ENCODE measurements at regions not wholly inside any gene's neighbourhood (a gene's known extent, or its start where the extent isn't known, plus 50 kb on each side); places are given as distances from the start of the nearest gene placed in this dataset.
"Not testable (repeated sequence)": the region's sequence is repeated elsewhere in the genome, so short reads cannot be mapped to it uniquely, and the experiment has no call there.

- Histone ChIP-seq H3K27me3 (ENCODE audit: control insufficient read depth in 5 of 5, insufficient read depth in 4 of 5, low read length in 5 of 5) (no peaks in the 10 kb centered on the region), H3K9ac (ENCODE audit: low read length in 5 of 5) (no peak overlapping the region), H3K4me1 (ENCODE audit: control insufficient read depth in 5 of 5, insufficient read depth in 5 of 5, low read length in 5 of 5) (no peaks in the 10 kb centered on the region), H3K4me3 (ENCODE audit: low read depth in 1 of 5, low read length in 5 of 5) (no peak overlapping the region), H3K36me3 (ENCODE audit: control insufficient read depth in 5 of 5, insufficient read depth in 5 of 5, low read length in 5 of 5) (no peaks in the 10 kb centered on the region), H3K9me3 (ENCODE audit: control insufficient read depth in 5 of 5, low read length in 5 of 5) (peaks cover 0 to 23% (median 14%) of the 10 kb centered on the region in 5 donors), H3K27ac (ENCODE audit: low read depth, low read length) (no peak overlapping the region)
These were observed 1511.9 kb downstream of the REEP3 start for GRCh38 chr10:65032867-65033769.

GRCh38 chr10:65033957-65034356 is 1512.8 kb downstream of the REEP3 start:
- H3K27me3 ChIP-seq (ENCODE audit: control insufficient read depth in 5 of 5, insufficient read depth in 4 of 5, low read length in 5 of 5) = no peaks in the 10 kb centered on the region
- no peaks in the 10 kb centered on the region for H3K4me1 ChIP-seq (ENCODE audit: control insufficient read depth in 5 of 5, insufficient read depth in 5 of 5, low read length in 5 of 5)
- no peak overlapping the region for H3K9ac ChIP-seq (ENCODE audit: low read length in 5 of 5)
- H3K27ac ChIP-seq (ENCODE audit: low read depth, low read length) = no peak overlapping the region
- peaks cover 0 to 23% (median 14%) of the 10 kb centered on the region in 5 donors for H3K9me3 ChIP-seq (ENCODE audit: control insufficient read depth in 5 of 5, low read length in 5 of 5)
- H3K36me3 ChIP-seq (ENCODE audit: control insufficient read depth in 5 of 5, insufficient read depth in 5 of 5, low read length in 5 of 5) = no peaks in the 10 kb centered on the region
- H3K4me3 ChIP-seq (ENCODE audit: low read depth in 1 of 5, low read length in 5 of 5) = peak overlapping the region in 1 of 5 donors; percentile 11

- Histone ChIP-seq H3K27ac (ENCODE audit: low read depth, low read length) (no peak overlapping the region), H3K9ac (ENCODE audit: low read length in 5 of 5) (no peak overlapping the region), H3K4me3 (ENCODE audit: low read depth in 1 of 5, low read length in 5 of 5) (no peak overlapping the region), H3K4me1 (ENCODE audit: control insufficient read depth in 5 of 5, insufficient read depth in 5 of 5, low read length in 5 of 5) (no peaks in the 10 kb centered on the region), H3K36me3 (ENCODE audit: control insufficient read depth in 5 of 5, insufficient read depth in 5 of 5, low read length in 5 of 5) (no peaks in the 10 kb centered on the region), H3K27me3 (ENCODE audit: control insufficient read depth in 5 of 5, insufficient read depth in 4 of 5, low read length in 5 of 5) (no peaks in the 10 kb centered on the region), H3K9me3 (ENCODE audit: control insufficient read depth in 5 of 5, low read length in 5 of 5) (no peaks in the 10 kb centered on the region)
These were observed 1519.6 kb downstream of the REEP3 start for GRCh38 chr10:65040796-65041195.

- H3K4me1 ChIP-seq (ENCODE audit: control insufficient read depth in 5 of 5, insufficient read depth in 5 of 5, low read length in 5 of 5) = no peaks in the 10 kb centered on the region
- no peaks in the 10 kb centered on the region for H3K36me3 ChIP-seq (ENCODE audit: control insufficient read depth in 5 of 5, insufficient read depth in 5 of 5, low read length in 5 of 5)
- no peak overlapping the region for H3K9ac ChIP-seq (ENCODE audit: low read length in 5 of 5)
- H3K4me3 ChIP-seq (ENCODE audit: low read depth in 1 of 5, low read length in 5 of 5) = no peak overlapping the region
- no peaks in the 10 kb centered on the region for H3K9me3 ChIP-seq (ENCODE audit: control insufficient read depth in 5 of 5, low read length in 5 of 5)
- no peaks in the 10 kb centered on the region for H3K27me3 ChIP-seq (ENCODE audit: control insufficient read depth in 5 of 5, insufficient read depth in 4 of 5, low read length in 5 of 5)
- no peak overlapping the region for H3K27ac ChIP-seq (ENCODE audit: low read depth, low read length)
These were observed 1520.1 kb downstream of the REEP3 start for GRCh38 chr10:65041307-65041706.

- Histone ChIP-seq H3K9me3 (ENCODE audit: control insufficient read depth in 5 of 5, low read length in 5 of 5) (no peaks in the 10 kb centered on the region), H3K36me3 (ENCODE audit: control insufficient read depth in 5 of 5, insufficient read depth in 5 of 5, low read length in 5 of 5) (no peaks in the 10 kb centered on the region), H3K4me3 (ENCODE audit: low read depth in 1 of 5, low read length in 5 of 5) (no peak overlapping the region), H3K4me1 (ENCODE audit: control insufficient read depth in 5 of 5, insufficient read depth in 5 of 5, low read length in 5 of 5) (no peaks in the 10 kb centered on the region), H3K9ac (ENCODE audit: low read length in 5 of 5) (no peak overlapping the region), H3K27me3 (ENCODE audit: control insufficient read depth in 5 of 5, insufficient read depth in 4 of 5, low read length in 5 of 5) (no peaks in the 10 kb centered on the region), H3K27ac (ENCODE audit: low read depth, low read length) (no peak overlapping the region)
These were observed 1521.3 kb downstream of the REEP3 start for GRCh38 chr10:65042496-65042895.

GRCh38 chr10:65046831-65047230 is 1525.6 kb downstream of the REEP3 start:
- no peak overlapping the region for H3K4me3 ChIP-seq (ENCODE audit: low read depth in 1 of 5, low read length in 5 of 5)
- no peaks in the 10 kb centered on the region for H3K36me3 ChIP-seq (ENCODE audit: control insufficient read depth in 5 of 5, insufficient read depth in 5 of 5, low read length in 5 of 5)
- no peak overlapping the region for H3K27ac ChIP-seq (ENCODE audit: low read depth, low read length)
- H3K27me3 ChIP-seq (ENCODE audit: control insufficient read depth in 5 of 5, insufficient read depth in 4 of 5, low read length in 5 of 5) = no peaks in the 10 kb centered on the region
- H3K4me1 ChIP-seq (ENCODE audit: control insufficient read depth in 5 of 5, insufficient read depth in 5 of 5, low read length in 5 of 5) = no peaks in the 10 kb centered on the region
- H3K9me3 ChIP-seq (ENCODE audit: control insufficient read depth in 5 of 5, low read length in 5 of 5) = no peaks in the 10 kb centered on the region
- no peak overlapping the region for H3K9ac ChIP-seq (ENCODE audit: low read length in 5 of 5)

GRCh38 chr10:65052111-65052510 is 1530.9 kb downstream of the REEP3 start:
- H3K36me3 ChIP-seq (ENCODE audit: control insufficient read depth in 5 of 5, insufficient read depth in 5 of 5, low read length in 5 of 5); H3K9me3 ChIP-seq (ENCODE audit: control insufficient read depth in 5 of 5, low read length in 5 of 5); H3K4me1 ChIP-seq (ENCODE audit: control insufficient read depth in 5 of 5, insufficient read depth in 5 of 5, low read length in 5 of 5); H3K9ac ChIP-seq (ENCODE audit: low read length in 5 of 5); H3K27ac ChIP-seq (ENCODE audit: low read depth, low read length); H3K27me3 ChIP-seq (ENCODE audit: control insufficient read depth in 5 of 5, insufficient read depth in 4 of 5, low read length in 5 of 5); H3K4me3 ChIP-seq (ENCODE audit: low read depth in 1 of 5, low read length in 5 of 5): not testable (repeated sequence)

GRCh38 chr10:65053397-65053796 is 1532.2 kb downstream of the REEP3 start:
- not testable (repeated sequence) for H3K36me3 ChIP-seq (ENCODE audit: control insufficient read depth in 5 of 5, insufficient read depth in 5 of 5, low read length in 5 of 5); H3K4me1 ChIP-seq (ENCODE audit: control insufficient read depth in 5 of 5, insufficient read depth in 5 of 5, low read length in 5 of 5); H3K9ac ChIP-seq (ENCODE audit: low read length in 5 of 5); H3K9me3 ChIP-seq (ENCODE audit: control insufficient read depth in 5 of 5, low read length in 5 of 5); H3K27ac ChIP-seq (ENCODE audit: low read depth, low read length); H3K4me3 ChIP-seq (ENCODE audit: low read depth in 1 of 5, low read length in 5 of 5); H3K27me3 ChIP-seq (ENCODE audit: control insufficient read depth in 5 of 5, insufficient read depth in 4 of 5, low read length in 5 of 5)

GRCh38 chr10:65053831-65054351 is 1532.7 kb downstream of the REEP3 start:
- H3K27ac ChIP-seq (ENCODE audit: low read depth, low read length); H3K9ac ChIP-seq (ENCODE audit: low read length in 5 of 5); H3K4me3 ChIP-seq (ENCODE audit: low read depth in 1 of 5, low read length in 5 of 5); H3K9me3 ChIP-seq (ENCODE audit: control insufficient read depth in 5 of 5, low read length in 5 of 5); H3K4me1 ChIP-seq (ENCODE audit: control insufficient read depth in 5 of 5, insufficient read depth in 5 of 5, low read length in 5 of 5); H3K27me3 ChIP-seq (ENCODE audit: control insufficient read depth in 5 of 5, insufficient read depth in 4 of 5, low read length in 5 of 5); H3K36me3 ChIP-seq (ENCODE audit: control insufficient read depth in 5 of 5, insufficient read depth in 5 of 5, low read length in 5 of 5): not testable (repeated sequence)

- not testable (repeated sequence) for H3K36me3 ChIP-seq (ENCODE audit: control insufficient read depth in 5 of 5, insufficient read depth in 5 of 5, low read length in 5 of 5); H3K27ac ChIP-seq (ENCODE audit: low read depth, low read length); H3K4me3 ChIP-seq (ENCODE audit: low read depth in 1 of 5, low read length in 5 of 5); H3K9me3 ChIP-seq (ENCODE audit: control insufficient read depth in 5 of 5, low read length in 5 of 5); H3K9ac ChIP-seq (ENCODE audit: low read length in 5 of 5); H3K4me1 ChIP-seq (ENCODE audit: control insufficient read depth in 5 of 5, insufficient read depth in 5 of 5, low read length in 5 of 5); H3K27me3 ChIP-seq (ENCODE audit: control insufficient read depth in 5 of 5, insufficient read depth in 4 of 5, low read length in 5 of 5)
These were observed 1533.5 kb downstream of the REEP3 start for GRCh38 chr10:65054701-65055100.
